CD4-positive, CD25-positive, alpha-beta regulatory T cell (primary cell): ENCODE measurements at regions not wholly inside any gene's neighbourhood (a gene's known extent, or its start where the extent isn't known, plus 50 kb on each side); places are given as distances from the start of the nearest gene placed in this dataset.
A peak's percentile ranks its signal among the peaks of the same experiment; 100 is the strongest.

Source experiments
- ATAC-seq, 2 donors: fragments of 150-1000 bp; cut with Tn5 transposase; one replicate each; pipeline ENCODE4 v1.10.0; 2021; ENCODE audit warnings: low read depth in 2 of 2, moderate number of reproducible peaks in 2 of 2, moderate library complexity in 1 of 2
- DNase-seq, 3 donors: peaks; one replicate each; pipeline versions ENCODE4 v3.0.0 to v3.0.0-alpha.2; 2012 to 2022; ENCODE audit warnings: mixed read lengths in 1 of 3
- H3K27ac ChIP-seq: one replicate; pipeline ENCODE4 v1.7.0; 2013; ENCODE audit warnings: mild to moderate bottlenecking, low read length; ENCODE audit not compliant: insufficient read depth, poor library complexity, severe bottlenecking
- H3K27me3 ChIP-seq: one replicate; pipeline ENCODE4 v1.7.0; 2013; ENCODE audit warnings: low read length; ENCODE audit not compliant: control insufficient read depth, insufficient read depth
- H3K36me3 ChIP-seq: one replicate; pipeline ENCODE4 v1.7.0; 2013; ENCODE audit warnings: mild to moderate bottlenecking, low read length, moderate library complexity; ENCODE audit not compliant: control insufficient read depth, insufficient read depth
- H3K4me1 ChIP-seq: 2 replicates; pipeline ENCODE4 v1.7.0; 2013; ENCODE audit warnings: mild to moderate bottlenecking, low read length; ENCODE audit not compliant: insufficient read depth, control insufficient read depth, poor library complexity, severe bottlenecking
- H3K4me3 ChIP-seq: one replicate; pipeline ENCODE4 v1.7.0; 2013; ENCODE audit warnings: low read depth, mild to moderate bottlenecking, low read length, moderate library complexity
- H3K9me3 ChIP-seq, 2 experiments: 1 replicate in 1 of 2; 2 replicates in 1 of 2; pipeline ENCODE4 v1.7.0; 2013; ENCODE audit warnings: low read length in 2 of 2, mild to moderate bottlenecking in 1 of 2, moderate library complexity in 1 of 2; ENCODE audit not compliant: control insufficient read depth in 2 of 2
- H3K27ac Mint-ChIP-seq, 3 donors: one replicate each; pipeline ENCODE4 v1.8.0; 2020 to 2022; ENCODE audit warnings: mild to moderate bottlenecking in 3 of 3, mixed read lengths in 3 of 3, moderate library complexity in 2 of 3
- H3K27me3 Mint-ChIP-seq: one replicate; pipeline ENCODE4 v1.8.0; 2022; ENCODE audit warnings: mild to moderate bottlenecking, mixed read lengths
- H3K36me3 Mint-ChIP-seq: one replicate; pipeline ENCODE4 v1.8.0; 2020; ENCODE audit warnings: mixed read lengths
- H3K4me1 Mint-ChIP-seq, 4 donors: one replicate each; pipeline ENCODE4 v1.8.0; 2020 to 2022; ENCODE audit warnings: mixed read lengths in 4 of 4, mild to moderate bottlenecking in 1 of 4
- H3K4me3 Mint-ChIP-seq, 4 donors: one replicate each; pipeline ENCODE4 v1.8.0; 2020 to 2022; ENCODE audit warnings: mild to moderate bottlenecking in 4 of 4, mixed read lengths in 4 of 4, moderate library complexity in 3 of 4
- H3K9me3 Mint-ChIP-seq, 7 donors: one replicate each; pipeline ENCODE4 v1.8.0; 2020 to 2022; ENCODE audit warnings: mixed read lengths in 7 of 7, mild to moderate bottlenecking in 3 of 7, moderate library complexity in 2 of 7

- Mint-ChIP-seq H3K4me1 (no peaks in the 10 kb centered on the region), H3K9me3 (peaks cover 0 to 4% (median 0%) of the 10 kb centered on the region in 7 donors), H3K4me3 (no peak overlapping the region), H3K36me3 (no peaks in the 10 kb centered on the region), H3K27ac (no peak overlapping the region), H3K27me3 (peaks cover 18% of the 10 kb centered on the region)
- Histone ChIP-seq H3K4me3 (no peak overlapping the region), H3K36me3 (no peaks in the 10 kb centered on the region), H3K27ac (no peak overlapping the region), H3K27me3 (peaks cover 6% of the 10 kb centered on the region), H3K9me3 (no peaks in the 10 kb centered on the region), H3K4me1 (no peaks in the 10 kb centered on the region)
- DNase-seq (no peak), ATAC-seq (no peak)
Measured at GRCh38 chr5:143882520-143882919, 70.6 kb downstream of the HMHB1 start.

DNA sequence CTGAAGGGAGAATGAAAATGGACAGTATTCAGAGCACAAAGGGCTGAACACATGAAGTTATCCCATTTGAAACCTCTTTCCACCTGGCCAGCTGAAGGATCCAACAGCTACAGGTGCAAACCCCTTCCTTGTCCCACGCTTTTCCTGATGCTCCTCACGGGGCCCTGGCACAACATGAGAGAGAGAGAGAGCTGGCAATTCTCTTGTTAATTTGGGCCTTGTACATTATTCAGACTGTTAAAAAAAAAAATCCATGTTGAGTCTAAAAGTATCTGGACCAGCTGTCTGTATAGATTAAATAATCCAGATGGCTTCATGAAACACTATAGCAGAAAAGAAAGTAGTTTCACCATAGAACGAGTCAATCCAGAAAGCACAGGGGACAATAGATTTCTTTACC is 74.1 kb downstream of the HMHB1 start:
- Mint-ChIP-seq H3K36me3 (no peaks in the 10 kb centered on the region), H3K4me1 (no peaks in the 10 kb centered on the region), H3K9me3 (peaks cover 0 to 1% (median 0%) of the 10 kb centered on the region in 7 donors), H3K4me3 (no peak overlapping the region), H3K27me3 (peaks cover 26% of the 10 kb centered on the region), H3K27ac (no peak overlapping the region)
- H3K27me3 ChIP-seq, result peaks cover 8% of the 10 kb centered on the region
- H3K9me3 ChIP-seq, result no peaks in the 10 kb centered on the region
- ATAC-seq (no peak), DNase-seq (no peak)
- H3K36me3 ChIP-seq, result no peaks in the 10 kb centered on the region
- H3K4me1 ChIP-seq, result no peaks in the 10 kb centered on the region
- H3K27ac ChIP-seq, result no peak overlapping the region
- H3K4me3 ChIP-seq, result no peak overlapping the region

DNA sequence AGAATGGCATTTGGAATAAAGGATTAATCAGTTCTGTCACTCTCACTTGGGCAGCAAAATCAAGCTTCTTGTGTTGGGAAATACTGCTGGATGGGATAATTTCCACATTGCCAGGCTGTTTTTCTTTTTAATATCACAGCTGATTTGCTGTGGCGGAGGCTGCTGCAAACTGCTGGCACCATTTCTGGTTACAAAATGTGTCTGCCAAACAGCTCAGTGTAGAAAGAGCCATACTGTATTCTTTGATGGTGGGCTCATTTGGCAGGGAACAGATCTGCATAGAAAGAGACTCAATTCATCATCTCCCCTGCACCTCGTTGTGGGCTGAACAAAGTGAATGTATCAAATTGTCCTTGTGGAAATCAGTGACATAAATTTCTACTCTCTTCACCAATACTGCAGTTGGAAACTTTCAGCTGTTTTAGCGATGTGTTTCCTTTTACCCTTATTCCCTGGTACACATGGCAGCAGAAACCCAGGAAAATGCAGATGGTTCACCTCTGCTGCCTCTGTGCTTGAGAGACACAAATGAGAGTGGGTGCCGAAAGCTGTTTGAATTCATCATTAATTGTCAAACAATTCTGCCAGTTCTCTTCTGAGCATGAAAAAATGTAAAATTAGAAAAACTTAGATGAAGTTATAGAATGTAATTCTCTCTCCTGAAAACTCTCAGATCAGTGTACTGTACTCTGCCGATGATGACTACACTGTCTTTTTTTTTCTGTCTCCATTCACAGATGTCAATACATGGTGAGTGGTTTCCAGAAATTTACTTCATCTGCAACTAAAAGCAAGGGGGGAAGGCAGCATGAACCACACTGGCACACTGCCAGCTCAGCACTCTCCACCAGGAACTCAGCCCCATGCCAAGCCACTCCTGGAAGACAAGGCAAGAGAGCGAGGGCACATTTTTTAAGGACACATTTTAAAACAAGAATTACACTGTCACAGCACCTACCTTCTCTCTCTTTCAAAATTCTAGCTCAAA is 75.0 kb downstream of the HMHB1 start:
- no peak overlapping the region for H3K4me3 ChIP-seq
- no peak for ATAC-seq
- H3K27ac Mint-ChIP-seq, result no peak overlapping the region
- no peaks in the 10 kb centered on the region for H3K36me3 Mint-ChIP-seq
- no peak overlapping the region for H3K4me3 Mint-ChIP-seq
- H3K27me3 Mint-ChIP-seq, result peaks cover 23% of the 10 kb centered on the region
- no peaks in the 10 kb centered on the region for H3K4me1 Mint-ChIP-seq
- no peaks in the 10 kb centered on the region for H3K36me3 ChIP-seq
- peaks cover 11% of the 10 kb centered on the region for H3K27me3 ChIP-seq
- no peak for DNase-seq
- no peaks in the 10 kb centered on the region for H3K9me3 Mint-ChIP-seq
- no peaks in the 10 kb centered on the region for H3K9me3 ChIP-seq
- H3K4me1 ChIP-seq, result no peaks in the 10 kb centered on the region
- no peak overlapping the region for H3K27ac ChIP-seq

DNA sequence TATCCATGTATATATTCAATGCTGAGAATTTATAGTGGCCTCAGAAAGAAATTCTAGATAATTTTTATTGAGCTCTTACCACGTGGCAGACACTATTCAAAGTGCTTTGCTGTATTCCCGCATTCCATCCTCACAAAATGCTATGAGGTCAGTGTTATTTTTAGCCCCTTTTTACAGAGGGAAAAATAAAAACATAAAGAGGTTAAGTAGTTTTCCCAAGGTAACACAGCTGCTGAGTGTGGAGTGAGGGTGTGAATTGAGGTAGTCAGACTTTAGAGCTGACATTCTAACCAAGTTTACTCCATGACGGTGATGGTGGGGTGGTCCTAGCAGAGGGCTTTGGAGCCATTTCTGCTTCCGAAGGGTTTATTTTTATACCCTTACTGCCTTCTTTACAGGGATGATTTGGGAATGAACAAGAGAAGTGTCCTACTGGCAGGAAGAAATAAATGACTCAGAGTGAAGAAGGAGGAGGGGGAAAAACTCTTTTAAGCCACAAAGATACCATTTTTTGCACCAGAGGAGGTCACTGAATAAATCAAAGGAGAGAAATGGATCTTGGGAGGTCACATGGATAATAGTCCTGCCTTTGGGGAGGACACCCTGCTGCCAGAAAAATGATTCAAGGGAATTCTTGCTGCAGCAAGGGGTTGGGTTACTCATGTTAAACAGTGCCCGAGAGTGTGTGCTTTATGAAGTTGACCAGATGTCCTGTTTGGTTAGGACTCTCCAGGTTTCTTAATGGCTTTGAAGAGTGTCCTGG is 76.1 kb downstream of the HMHB1 start:
- Histone ChIP-seq H3K4me1 (no peaks in the 10 kb centered on the region), H3K36me3 (no peaks in the 10 kb centered on the region), H3K9me3 (no peaks in the 10 kb centered on the region), H3K27me3 (peaks cover 11% of the 10 kb centered on the region), H3K27ac (no peak overlapping the region), H3K4me3 (no peak overlapping the region)
- H3K36me3 Mint-ChIP-seq, result no peaks in the 10 kb centered on the region
- no peak overlapping the region for H3K4me3 Mint-ChIP-seq
- no peaks in the 10 kb centered on the region for H3K9me3 Mint-ChIP-seq
- peaks cover 23% of the 10 kb centered on the region for H3K27me3 Mint-ChIP-seq
- ATAC-seq, result no peak
- no peak for DNase-seq
- H3K27ac Mint-ChIP-seq, result no peak overlapping the region
- no peaks in the 10 kb centered on the region for H3K4me1 Mint-ChIP-seq

GRCh38 chr5:143888912-143889311 is 77.0 kb downstream of the HMHB1 start:
- peaks cover 23% of the 10 kb centered on the region for H3K27me3 Mint-ChIP-seq
- Histone ChIP-seq H3K9me3 (no peaks in the 10 kb centered on the region), H3K36me3 (no peaks in the 10 kb centered on the region), H3K27me3 (peaks cover 11% of the 10 kb centered on the region), H3K4me1 (no peaks in the 10 kb centered on the region), H3K27ac (no peak overlapping the region), H3K4me3 (no peak overlapping the region)
- H3K4me1 Mint-ChIP-seq, result no peaks in the 10 kb centered on the region
- no peak overlapping the region for H3K27ac Mint-ChIP-seq
- ATAC-seq, result no peak
- no peaks in the 10 kb centered on the region for H3K9me3 Mint-ChIP-seq
- no peak overlapping the region for H3K4me3 Mint-ChIP-seq
- H3K36me3 Mint-ChIP-seq, result no peaks in the 10 kb centered on the region
- DNase-seq, result no peak

GRCh38 chr5:143889986-143890385 is 78.0 kb downstream of the HMHB1 start:
- Mint-ChIP-seq H3K4me3 (no peak overlapping the region), H3K9me3 (no peaks in the 10 kb centered on the region), H3K36me3 (no peaks in the 10 kb centered on the region), H3K27ac (peak overlapping the region in 1 of 3 donors; percentile 24), H3K27me3 (peaks cover 23% of the 10 kb centered on the region), H3K4me1 (no peaks in the 10 kb centered on the region)
- H3K27ac ChIP-seq, result no peak overlapping the region
- H3K27me3 ChIP-seq, result peaks cover 11% of the 10 kb centered on the region
- ATAC-seq, result no peak
- no peaks in the 10 kb centered on the region for H3K36me3 ChIP-seq
- no peaks in the 10 kb centered on the region for H3K9me3 ChIP-seq
- no peaks in the 10 kb centered on the region for H3K4me1 ChIP-seq
- no peak overlapping the region for H3K4me3 ChIP-seq
- no peak for DNase-seq

GRCh38 chr5:143890487-143890886 is 78.5 kb downstream of the HMHB1 start:
- no peak overlapping the region for H3K4me3 ChIP-seq
- Mint-ChIP-seq H3K4me3 (no peak overlapping the region), H3K27me3 (peaks cover 23% of the 10 kb centered on the region), H3K4me1 (no peaks in the 10 kb centered on the region), H3K36me3 (no peaks in the 10 kb centered on the region), H3K27ac (peak overlapping the region in 1 of 3 donors; percentile 24), H3K9me3 (no peaks in the 10 kb centered on the region)
- H3K36me3 ChIP-seq, result no peaks in the 10 kb centered on the region
- H3K27me3 ChIP-seq, result peaks cover 11% of the 10 kb centered on the region
- DNase-seq (no peak), ATAC-seq (no peak)
- no peaks in the 10 kb centered on the region for H3K4me1 ChIP-seq
- no peaks in the 10 kb centered on the region for H3K9me3 ChIP-seq
- H3K27ac ChIP-seq, result no peak overlapping the region
